HG03097 (cell line): ENCODE measurements at regions not wholly inside any gene's neighbourhood (a gene's known extent, or its start where the extent isn't known, plus 50 kb on each side); places are given as distances from the start of the nearest gene placed in this dataset.
"Not testable (repeated sequence)": the region's sequence is repeated elsewhere in the genome, so short reads cannot be mapped to it uniquely, and the experiment has no call there.

ENCODE experiments used
- ATAC-seq: cut with Tn5 transposase; IDR thresholded peaks from one replicate; pipeline ENCODE4 v1.9.1; 2021; ENCODE audit not compliant: unreplicated experiment, low FRiP score

GRCh38 chr5:8525819-8526218, 656.9 kb downstream of the MTRR start:
- no peak for ATAC-seq

- ATAC-seq = no peak
Measured at GRCh38 chr5:8528106-8528505, 659.2 kb downstream of the MTRR start.

- no peak for ATAC-seq
Measured at GRCh38 chr5:8538821-8539220, 669.9 kb downstream of the MTRR start.

- ATAC-seq = no peak
Measured at GRCh38 chr5:8540317-8540716, 671.4 kb downstream of the MTRR start.

- ATAC-seq = no peak
Measured at GRCh38 chr5:8550921-8551320, 682.0 kb downstream of the MTRR start.

- ATAC-seq = no peak
Measured at GRCh38 chr5:8553364-8553763, 684.4 kb downstream of the MTRR start.

GRCh38 chr5:8557728-8558127, 688.8 kb downstream of the MTRR start:
- no peak for ATAC-seq

GRCh38 chr5:8560776-8561175, 691.8 kb downstream of the MTRR start:
- ATAC-seq = no peak

GRCh38 chr5:8561224-8561840, 692.4 kb downstream of the MTRR start:
- ATAC-seq = no peak

GRCh38 chr5:8561854-8562253, 692.9 kb downstream of the MTRR start:
- no peak for ATAC-seq

GRCh38 chr5:8563540-8563939, 694.6 kb downstream of the MTRR start:
- ATAC-seq = not testable (repeated sequence)

GRCh38 chr5:8568858-8569257, 699.9 kb downstream of the MTRR start:
- ATAC-seq = no peak

- no peak for ATAC-seq
Measured at GRCh38 chr5:8570528-8570927, 701.6 kb downstream of the MTRR start.

GRCh38 chr5:8576178-8576577, 707.2 kb downstream of the MTRR start:
- ATAC-seq = no peak

- no peak for ATAC-seq
Measured at GRCh38 chr5:8577792-8578191, 708.8 kb downstream of the MTRR start.

- ATAC-seq = no peak
Measured at GRCh38 chr5:8580298-8580697, 711.4 kb downstream of the MTRR start.

GRCh38 chr5:8581047-8581446, 712.1 kb downstream of the MTRR start:
- no peak for ATAC-seq

GRCh38 chr5:8585230-8586018, 716.5 kb downstream of the MTRR start:
- no peak for ATAC-seq

GRCh38 chr5:8590959-8591358, 722.0 kb downstream of the MTRR start:
- no peak for ATAC-seq

- ATAC-seq = no peak
Measured at GRCh38 chr5:8598356-8598755, 729.4 kb downstream of the MTRR start.

- ATAC-seq = no peak
Measured at GRCh38 chr5:8598996-8599395, 730.0 kb downstream of the MTRR start.

- ATAC-seq = no peak
Measured at GRCh38 chr5:8600843-8601242, 731.9 kb downstream of the MTRR start.
